H9 (cell line): ENCODE measurements at regions not wholly inside any gene's neighbourhood (a gene's known extent, or its start where the extent isn't known, plus 50 kb on each side); places are given as distances from the start of the nearest gene placed in this dataset.

ENCODE experiments used
- DNase-seq: peaks from one replicate; pipeline ENCODE4 v3.0.0-alpha.2; 2017
- H2AFZ ChIP-seq: one replicate; pipeline ENCODE4 v1.6.1; 2013; ENCODE audit warnings: mild to moderate bottlenecking, low read length, control low read depth, moderate library complexity
- H2AK5ac ChIP-seq: 2 replicates; pipeline ENCODE4 v1.6.1; 2013; ENCODE audit warnings: low read length, control low read depth, mixed read lengths; ENCODE audit not compliant: insufficient read length
- H2BK120ac ChIP-seq: one replicate; pipeline ENCODE4 v1.6.1; 2013; ENCODE audit warnings: low read depth, mild to moderate bottlenecking, low read length, control low read depth, inconsistent platforms; ENCODE audit not compliant: poor library complexity, severe bottlenecking
- H2BK12ac ChIP-seq: 2 replicates; pipeline ENCODE4 v1.6.1; 2013; ENCODE audit warnings: low read length, control low read depth, mixed read lengths, low read depth; ENCODE audit not compliant: insufficient read length
- H2BK15ac ChIP-seq: 2 replicates; pipeline ENCODE4 v1.6.1; 2013; ENCODE audit warnings: low read depth, low read length, control low read depth
- H2BK20ac ChIP-seq: one replicate; pipeline ENCODE4 v1.6.1; 2013; ENCODE audit warnings: low read depth, mild to moderate bottlenecking, low read length, control low read depth, inconsistent platforms; ENCODE audit not compliant: poor library complexity, severe bottlenecking
- H2BK5ac ChIP-seq: 2 replicates; pipeline ENCODE4 v1.6.1; 2013; ENCODE audit warnings: low read length, control low read depth, mixed read lengths; ENCODE audit not compliant: insufficient read length
- H3K14ac ChIP-seq: 2 replicates; pipeline ENCODE4 v1.6.1; 2013; ENCODE audit warnings: low read length, control low read depth; ENCODE audit not compliant: insufficient read depth
- H3K18ac ChIP-seq: 2 replicates; pipeline ENCODE4 v1.6.1; 2013; ENCODE audit warnings: low read depth, mild to moderate bottlenecking, mixed read lengths, low read length, control low read depth; ENCODE audit not compliant: insufficient read length
- H3K23ac ChIP-seq: 2 replicates; pipeline ENCODE4 v1.6.1; 2013; ENCODE audit warnings: low read length, control low read depth, mixed read lengths, low read depth; ENCODE audit not compliant: insufficient read length
- H3K23me2 ChIP-seq: 2 replicates; pipeline ENCODE4 v1.6.1; 2013; ENCODE audit warnings: low read depth, mild to moderate bottlenecking, mixed read lengths, low read length, control low read depth; ENCODE audit not compliant: insufficient read length, poor library complexity, severe bottlenecking
- H3K27ac ChIP-seq: 2 replicates; pipeline ENCODE4 v1.5.1; 2013; ENCODE audit warnings: low read length, control low read depth, mixed read lengths, low read depth; ENCODE audit not compliant: insufficient read length
- H3K27me3 ChIP-seq: 2 replicates; pipeline ENCODE4 v1.6.1; 2013; ENCODE audit warnings: low read length, control low read depth, inconsistent platforms; ENCODE audit not compliant: insufficient read depth
- H3K4ac ChIP-seq: 2 replicates; pipeline ENCODE4 v1.6.1; 2013; ENCODE audit warnings: low read depth, mild to moderate bottlenecking, control low read depth, inconsistent platforms, low read length, moderate library complexity
- H3K4me1 ChIP-seq: 2 replicates; pipeline ENCODE4 v1.6.1; 2013; ENCODE audit warnings: low read length, control low read depth, inconsistent platforms; ENCODE audit not compliant: insufficient read depth
- H3K4me2 ChIP-seq: 2 replicates; pipeline ENCODE4 v1.6.1; 2013; ENCODE audit warnings: low read length, control low read depth, mixed read lengths; ENCODE audit not compliant: insufficient read length, insufficient read depth
- H3K56ac ChIP-seq: 2 replicates; pipeline ENCODE4 v1.6.1; 2013; ENCODE audit warnings: low read depth, mild to moderate bottlenecking, mixed read lengths, low read length, control low read depth; ENCODE audit not compliant: insufficient read length
- H3K79me1 ChIP-seq: 2 replicates; pipeline ENCODE4 v1.6.1; 2013; ENCODE audit warnings: low read depth, mild to moderate bottlenecking, moderate library complexity, low read length, control low read depth, inconsistent platforms; ENCODE audit not compliant: insufficient read depth, poor library complexity, severe bottlenecking
- H3K79me2 ChIP-seq: 2 replicates; pipeline ENCODE4 v1.6.1; 2013; ENCODE audit warnings: low read length, control low read depth, inconsistent platforms; ENCODE audit not compliant: insufficient read depth
- H3K9ac ChIP-seq: 2 replicates; pipeline ENCODE4 v1.6.1; 2013; ENCODE audit warnings: low read length, control low read depth, mixed read lengths; ENCODE audit not compliant: insufficient read length; ENCODE audit errors: extremely low read depth
- H3K9me3 ChIP-seq: one replicate; pipeline ENCODE4 v1.6.1; 2013; ENCODE audit warnings: low read depth, low read length, inconsistent platforms; ENCODE audit not compliant: control insufficient read depth
- H3T11ph ChIP-seq: one replicate; pipeline ENCODE4 v1.6.1; 2013; ENCODE audit warnings: mild to moderate bottlenecking, low read length, control low read depth, inconsistent platforms
- H4K20me1 ChIP-seq: one replicate; pipeline ENCODE4 v1.6.1; 2013; ENCODE audit not compliant: control insufficient read depth, insufficient read length, insufficient read depth
- H4K5ac ChIP-seq: 2 replicates; pipeline ENCODE4 v1.6.1; 2013; ENCODE audit warnings: low read depth, mild to moderate bottlenecking, mixed read lengths, low read length, control low read depth; ENCODE audit not compliant: insufficient read length
- H4K8ac ChIP-seq: replicated peaks from 2 replicates; pipeline ENCODE4 v1.6.1; 2013; ENCODE audit warnings: low read length, control low read depth, mixed read lengths, low read depth; ENCODE audit not compliant: insufficient read length
- H4K91ac ChIP-seq: 2 replicates; pipeline ENCODE4 v1.6.1; 2013; ENCODE audit warnings: low read depth, mild to moderate bottlenecking, moderate library complexity, mixed read lengths, low read length, control low read depth; ENCODE audit not compliant: insufficient read length
- H3K27ac Mint-ChIP-seq, 3 experiments: 2 replicates in 2 of 3; 3 replicates in 1 of 3; pipeline ENCODE4 v1.8.0; 2020 to 2021; ENCODE audit warnings: mixed read lengths in 3 of 3, mild to moderate bottlenecking in 1 of 3, moderate library complexity in 1 of 3
- H3K27me3 Mint-ChIP-seq: 2 replicates; pipeline ENCODE4 v1.8.0; 2021; ENCODE audit warnings: low read depth, mild to moderate bottlenecking, moderate library complexity, mixed read lengths
- H3K36me3 Mint-ChIP-seq, 3 experiments: 2 replicates in 2 of 3; 3 replicates in 1 of 3; pipeline ENCODE4 v1.8.0; 2020 to 2021; ENCODE audit warnings: low read depth in 3 of 3, mixed read lengths in 3 of 3; ENCODE audit not compliant: insufficient read depth in 1 of 3
- H3K4me1 Mint-ChIP-seq, 2 experiments: 2 replicates each; pipeline ENCODE4 v1.8.0; 2020; ENCODE audit warnings: mixed read lengths in 2 of 2
- H3K4me3 Mint-ChIP-seq, 2 experiments: 2 replicates in 1 of 2; 3 replicates in 1 of 2; pipeline ENCODE4 v1.8.0; 2020 to 2021; ENCODE audit warnings: mild to moderate bottlenecking in 2 of 2, mixed read lengths in 2 of 2, moderate library complexity in 1 of 2
- H3K9me3 Mint-ChIP-seq, 2 experiments: 2 replicates in 1 of 2; 3 replicates in 1 of 2; pipeline ENCODE4 v1.8.0; 2020; ENCODE audit warnings: mild to moderate bottlenecking in 2 of 2, mixed read lengths in 2 of 2, moderate library complexity in 1 of 2
- CTCF ChIP-seq: fragments of 200-600 bp; sonication (generic); conservative IDR thresholded peaks from 3 replicates; pipeline ENCODE4 v1.8.0; 2021; ENCODE audit warnings: antibody characterized with exemption, mild to moderate bottlenecking

DNA sequence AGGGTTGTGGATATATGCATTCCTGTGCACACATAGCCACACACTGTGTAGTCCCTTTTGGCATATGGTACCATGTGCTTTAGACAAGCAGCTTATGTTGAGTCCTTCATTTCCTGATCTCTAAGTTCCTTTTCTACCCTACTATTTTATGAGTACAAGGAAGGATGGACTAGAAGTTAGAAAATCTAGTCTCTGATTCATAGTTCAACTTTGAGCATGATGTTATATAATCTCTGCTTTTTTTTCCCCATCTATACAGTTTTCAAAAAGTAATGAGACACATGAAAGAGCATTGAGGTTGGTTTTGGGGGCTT lies 123.6 kb downstream of the PLEKHG1 start:
- no peaks in the 10 kb centered on the region for H3K9me3 ChIP-seq
- no peak overlapping the region for H2AK5ac ChIP-seq
- no peak overlapping the region for H3K4me3 Mint-ChIP-seq
- no peak overlapping the region for H3K27ac ChIP-seq
- H3K79me2 ChIP-seq = no peaks in the 10 kb centered on the region
- H2AFZ ChIP-seq = no peak overlapping the region
- no peak overlapping the region for H2BK20ac ChIP-seq
- H3K27me3 Mint-ChIP-seq = no peaks in the 10 kb centered on the region; the same call in 1 of the 2 replicates
- H3K36me3 Mint-ChIP-seq = no peaks in the 10 kb centered on the region
- no peak overlapping the region for H3T11ph ChIP-seq
- no peaks in the 10 kb centered on the region for H3K79me1 ChIP-seq
- H3K27me3 ChIP-seq = no peaks in the 10 kb centered on the region
- TF ChIP-seq CTCF = no peak
- no peak overlapping the region for H2BK12ac ChIP-seq
- H3K4me2 ChIP-seq = no peak overlapping the region
- DNase-seq = no peak
- no peaks in the 10 kb centered on the region for H4K20me1 ChIP-seq
- no peak overlapping the region for H4K8ac ChIP-seq
- peaks cover 12 to 15% of the 10 kb centered on the region in 2 experiments for H3K4me1 Mint-ChIP-seq
- H4K91ac ChIP-seq = no peak overlapping the region
- H3K18ac ChIP-seq = no peak overlapping the region
- H3K4ac ChIP-seq = no peak overlapping the region
- H2BK120ac ChIP-seq = no peak overlapping the region
- no peak overlapping the region for H3K23ac ChIP-seq
- no peak overlapping the region for H4K5ac ChIP-seq
- H3K14ac ChIP-seq = no peak overlapping the region
- no peak overlapping the region for H2BK5ac ChIP-seq
- no peak overlapping the region for H3K27ac Mint-ChIP-seq
- no peaks in the 10 kb centered on the region for H3K9me3 Mint-ChIP-seq
- no peak overlapping the region for H3K9ac ChIP-seq
- no peak overlapping the region for H3K56ac ChIP-seq
- H3K4me1 ChIP-seq = peaks cover 9% of the 10 kb centered on the region; the same call in 1 of the 2 replicates
- H2BK15ac ChIP-seq = no peak overlapping the region
- H3K23me2 ChIP-seq = no peaks in the 10 kb centered on the region
